H1 (cell line): ENCODE measurements at regions not wholly inside any gene's neighbourhood (a gene's known extent, or its start where the extent isn't known, plus 50 kb on each side); places are given as distances from the start of the nearest gene placed in this dataset.

Experiments
- CTCF ChIA-PET: fragments of 300-600 bp; sonication (Branson Sonifier 250); formaldehyde crosslinking; loops from one replicate; lab custom pipeline; 2021; ENCODE audit not compliant: partially characterized antibody; lab: Charles Lee
- POLR2A ChIA-PET: fragments of 300-600 bp; sonication (Branson Sonifier 250); formaldehyde crosslinking; loops from one replicate; lab custom pipeline; 2021; ENCODE audit warnings: inconsistent platforms; ENCODE audit not compliant: partially characterized antibody; lab: Charles Lee
- DNase-seq, 2 experiments: peaks; one replicate each; pipeline versions ENCODE4 v3.0.0 to v3.0.0-alpha.2; 2010 to 2022; ENCODE audit warnings: low spot score in 2 of 2, low read depth in 1 of 2, mixed read lengths in 1 of 2
- FAIRE-seq: peaks from 2 replicates; lab custom pipeline; 2011; peaks lifted over from hg19 to GRCh38; lab: Jason Lieb, UNC
- H2AFZ ChIP-seq: 2 replicates; pipeline ENCODE4 v1.8.1; 2012; ENCODE audit warnings: low read length, inconsistent platforms
- H2AK5ac ChIP-seq: 2 replicates; pipeline ENCODE4 v1.6.1; 2013; ENCODE audit warnings: low read depth, low read length
- H2BK120ac ChIP-seq: replicated peaks from 2 replicates; pipeline ENCODE3; 2013; ENCODE audit warnings: low read depth, low read length, inconsistent platforms
- H2BK12ac ChIP-seq: 2 replicates; pipeline ENCODE4 v1.6.1; 2013; ENCODE audit warnings: low read depth, low read length
- H2BK15ac ChIP-seq: 2 replicates; pipeline ENCODE4 v1.6.1; 2013; ENCODE audit warnings: low read length
- H2BK20ac ChIP-seq: 2 replicates; pipeline ENCODE4 v1.6.1; 2013; ENCODE audit warnings: low read length
- H2BK5ac ChIP-seq: 2 replicates; pipeline ENCODE4 v1.6.1; 2013; ENCODE audit warnings: low read depth, low read length
- H3K14ac ChIP-seq: 2 replicates; pipeline ENCODE4 v1.6.1; 2013; ENCODE audit warnings: inconsistent platforms; ENCODE audit not compliant: insufficient read length
- H3K18ac ChIP-seq: 2 replicates; pipeline ENCODE4 v1.6.1; 2013; ENCODE audit warnings: low read length; ENCODE audit errors: extremely low read depth
- H3K23ac ChIP-seq: 2 replicates; pipeline ENCODE4 v1.6.1; 2013; ENCODE audit warnings: inconsistent platforms; ENCODE audit not compliant: insufficient read length
- H3K23me2 ChIP-seq: 2 replicates; pipeline ENCODE4 v1.6.1; 2013; ENCODE audit warnings: low read depth, low read length
- H3K27ac ChIP-seq: 2 replicates; pipeline ENCODE4 v1.6.1; 2011; ENCODE audit warnings: low read depth, low read length, inconsistent platforms
- H3K27me3 ChIP-seq, 4 experiments: replicated peaks in 1 of 4; 1 replicate in 1 of 4; 2 replicates in 3 of 4; pipeline versions ENCODE4 v1.6.1 to v1.8.1; 2011 to 2013; ENCODE audit warnings: low read length in 3 of 4, mild to moderate bottlenecking in 3 of 4, inconsistent platforms in 2 of 4, mixed read lengths in 2 of 4, moderate library complexity in 1 of 4; ENCODE audit not compliant: control insufficient read depth in 3 of 4, insufficient read depth in 3 of 4; ENCODE audit errors: extremely low read depth in 1 of 4
- H3K36me3 ChIP-seq, 4 experiments: 2 replicates each; pipeline versions ENCODE4 v1.6.1 to v1.8.1; 2011 to 2013; ENCODE audit warnings: mild to moderate bottlenecking in 4 of 4, low read length in 3 of 4, moderate library complexity in 2 of 4, control low read depth in 1 of 4, inconsistent platforms in 1 of 4; ENCODE audit not compliant: insufficient read depth in 4 of 4, control insufficient read depth in 2 of 4
- H3K4ac ChIP-seq: replicated peaks from 2 replicates; pipeline ENCODE3; 2013; ENCODE audit warnings: low read length, low read depth, mixed read lengths, inconsistent platforms; ENCODE audit not compliant: insufficient read length
- H3K4me1 ChIP-seq, 4 experiments: replicated peaks in 1 of 4; 1 replicate in 1 of 4; 2 replicates in 3 of 4; pipeline versions ENCODE4 v1.6.1 to v1.8.1; 2011 to 2013; ENCODE audit warnings: low read length in 3 of 4, inconsistent platforms in 2 of 4, mixed read lengths in 1 of 4; ENCODE audit not compliant: insufficient read depth in 4 of 4, control insufficient read depth in 3 of 4
- H3K4me2 ChIP-seq, 2 experiments: 2 replicates each; pipeline versions ENCODE4 v1.6.1 to v1.8.1; 2011 to 2013; ENCODE audit warnings: low read depth in 2 of 2, low read length in 2 of 2, control low read depth in 1 of 2, inconsistent platforms in 1 of 2, mild to moderate bottlenecking in 1 of 2; ENCODE audit not compliant: insufficient read depth in 1 of 2
- H3K4me3 ChIP-seq, 4 experiments: fragments of 200-600, 300-600 bp in 1 of 4; sonication (generic), shearing (Covaris generic), sonication (Bioruptor Twin) in 1 of 4; 2 replicates each; pipeline versions ENCODE4 v1.5.1 to v1.8.1; 2011 to 2016; ENCODE audit warnings: low read length in 4 of 4, low read depth in 3 of 4, control low read depth in 2 of 4, inconsistent platforms in 2 of 4, mild to moderate bottlenecking in 2 of 4, mixed read lengths in 1 of 4, moderate library complexity in 1 of 4; ENCODE audit not compliant: insufficient read depth in 2 of 4; ENCODE audit errors: extremely low read depth in 1 of 4
- H3K56ac ChIP-seq: replicated peaks from 2 replicates; pipeline ENCODE3; 2013; ENCODE audit warnings: low read depth, mild to moderate bottlenecking, mixed read lengths, low read length, inconsistent platforms; ENCODE audit not compliant: insufficient read length
- H3K79me1 ChIP-seq: 2 replicates; pipeline ENCODE4 v1.6.1; 2013; ENCODE audit warnings: low read depth, low read length, control low read depth
- H3K79me2 ChIP-seq, 2 experiments: 2 replicates each; pipeline versions ENCODE4 v1.6.1 to v1.8.1; 2012 to 2013; ENCODE audit warnings: low read length in 2 of 2, mild to moderate bottlenecking in 2 of 2, inconsistent platforms in 1 of 2; ENCODE audit not compliant: insufficient read depth in 2 of 2, control insufficient read depth in 1 of 2
- H3K9ac ChIP-seq, 4 experiments: replicated peaks in 1 of 4; 1 replicate in 1 of 4; 2 replicates in 3 of 4; pipeline versions ENCODE4 v1.6.1 to v1.8.1; 2011 to 2013; ENCODE audit warnings: low read depth in 3 of 4, low read length in 3 of 4, control low read depth in 2 of 4, mild to moderate bottlenecking in 2 of 4, moderate library complexity in 2 of 4, inconsistent platforms in 1 of 4; ENCODE audit errors: extremely low read depth in 1 of 4
- H3K9me3 ChIP-seq, 2 experiments: 2 replicates each; pipeline versions ENCODE4 v1.6.1 to v1.8.1; 2012 to 2013; ENCODE audit warnings: mild to moderate bottlenecking in 2 of 2, moderate library complexity in 2 of 2, control low read depth in 1 of 2, inconsistent platforms in 1 of 2, low read depth in 1 of 2, low read length in 1 of 2, mixed read lengths in 1 of 2; ENCODE audit not compliant: insufficient read depth in 2 of 2
- H4K20me1 ChIP-seq, 2 experiments: replicated peaks in 1 of 2; 2 replicates each; pipeline versions ENCODE3 to v1.8.1; 2011 to 2013; ENCODE audit warnings: inconsistent platforms in 2 of 2, low read length in 2 of 2, mild to moderate bottlenecking in 1 of 2; ENCODE audit not compliant: insufficient read depth in 2 of 2, control insufficient read depth in 1 of 2
- H4K5ac ChIP-seq: 2 replicates; pipeline ENCODE4 v1.6.1; 2013; ENCODE audit warnings: low read length, low read depth, mixed read lengths, inconsistent platforms; ENCODE audit not compliant: insufficient read length
- H4K8ac ChIP-seq: 2 replicates; pipeline ENCODE4 v1.8.0; 2013; ENCODE audit warnings: mild to moderate bottlenecking, moderate library complexity, low read length, inconsistent platforms; ENCODE audit not compliant: insufficient read depth; ENCODE audit errors: extremely low read depth
- H4K91ac ChIP-seq: replicated peaks from 2 replicates; pipeline ENCODE3; 2013; ENCODE audit warnings: low read length, mixed read lengths, inconsistent platforms; ENCODE audit not compliant: insufficient read length
- BRCA1 ChIP-seq: IDR thresholded peaks from 2 replicates; pipeline ENCODE4 v1.6.1; 2012; ENCODE audit warnings: low read depth, low read length, improper control_type of control experiment
- CBX5 ChIP-seq: fragments of 300-800, 300-1000 bp; sonication (generic); IDR thresholded peaks from 2 replicates; pipeline ENCODE4 v1.7.1; 2016; ENCODE audit warnings: antibody characterized with exemption, low read length, low read depth
- CEBPB ChIP-seq: IDR thresholded peaks from 2 replicates; pipeline ENCODE4 v1.6.1; 2012; ENCODE audit warnings: low read depth, low read length
- CHD1 ChIP-seq: IDR thresholded peaks from 2 replicates; pipeline ENCODE4 v1.6.1; 2012; ENCODE audit warnings: low read depth, low read length, improper control_type of control experiment
- EZH2 ChIP-seq: fragments of 200-600 bp; sonication (generic); IDR thresholded peaks from 2 replicates; pipeline ENCODE4 v1.7.1; 2012; ENCODE audit warnings: low read depth, mild to moderate bottlenecking, moderate library complexity, low read length, inconsistent platforms; ENCODE audit not compliant: severe bottlenecking
- GABPA ChIP-seq: IDR thresholded peaks from 2 replicates; pipeline ENCODE4 v1.6.1; 2011; ENCODE audit warnings: mild to moderate bottlenecking, low read length, moderate library complexity, borderline replicate concordance; ENCODE audit not compliant: insufficient read depth
- JUN ChIP-seq: IDR thresholded peaks from 2 replicates; pipeline ENCODE4 v1.6.1; 2011; ENCODE audit warnings: low read depth, mild to moderate bottlenecking, improper control_type of control experiment, low read length
- KDM1A ChIP-seq: fragments of 200-600, 300-600 bp; sonication (generic); IDR thresholded peaks from 2 replicates; pipeline ENCODE4 v1.7.1; 2016; ENCODE audit warnings: mild to moderate bottlenecking, low read length, borderline replicate concordance
- KDM5A ChIP-seq: fragments of 200-600 bp; IDR thresholded peaks from 2 replicates; pipeline ENCODE4 v1.7.1; 2012; ENCODE audit warnings: mild to moderate bottlenecking, low read length, inconsistent platforms, mixed read lengths
- PHF8 ChIP-seq: fragments of 200-600 bp; sonication (generic); conservative IDR thresholded peaks from 2 replicates; pipeline ENCODE4 v1.7.1; 2012; ENCODE audit warnings: low read depth, mild to moderate bottlenecking, inconsistent platforms, low read length, moderate library complexity
- SIN3A ChIP-seq, 2 experiments: IDR thresholded peaks in 1 of 2; conservative IDR thresholded peaks in 1 of 2; 2 replicates each; pipeline ENCODE4 v1.6.1; 2011 to 2012; ENCODE audit warnings: low read length in 2 of 2, improper control_type of control experiment in 1 of 2, low read depth in 1 of 2, mild to moderate bottlenecking in 1 of 2
- SIX5 ChIP-seq: IDR thresholded peaks from 2 replicates; pipeline ENCODE4 v1.6.1; 2011; ENCODE audit warnings: mild to moderate bottlenecking, low read depth, low read length
- TAF7 ChIP-seq: optimal IDR thresholded peaks from 2 replicates; pipeline ENCODE3; 2011; ENCODE audit warnings: low read depth, mild to moderate bottlenecking, inconsistent platforms, low read length, moderate library complexity, borderline replicate concordance
- WGBS, 2 experiments: shearing (Covaris generic) in 1 of 2; methylation state at CpG; one replicate each; pipeline versions ENCODE4 v1.1.6 to v1.1.7; 2013 to 2015; ENCODE audit warnings: low lambda C conversion rate in 2 of 2, mixed read lengths in 2 of 2, inconsistent platforms in 1 of 2, low coverage in 1 of 2, missing lambda C conversion rate in 1 of 2; ENCODE audit not compliant: insufficient replicate concordance in 2 of 2, insufficient coverage in 1 of 2, insufficient read length in 1 of 2; ENCODE audit errors: extremely low coverage in 1 of 2, missing lambda C conversion rate in 1 of 2; 5-methylcytosine and 5-hydroxymethylcytosine counted together

DNA sequence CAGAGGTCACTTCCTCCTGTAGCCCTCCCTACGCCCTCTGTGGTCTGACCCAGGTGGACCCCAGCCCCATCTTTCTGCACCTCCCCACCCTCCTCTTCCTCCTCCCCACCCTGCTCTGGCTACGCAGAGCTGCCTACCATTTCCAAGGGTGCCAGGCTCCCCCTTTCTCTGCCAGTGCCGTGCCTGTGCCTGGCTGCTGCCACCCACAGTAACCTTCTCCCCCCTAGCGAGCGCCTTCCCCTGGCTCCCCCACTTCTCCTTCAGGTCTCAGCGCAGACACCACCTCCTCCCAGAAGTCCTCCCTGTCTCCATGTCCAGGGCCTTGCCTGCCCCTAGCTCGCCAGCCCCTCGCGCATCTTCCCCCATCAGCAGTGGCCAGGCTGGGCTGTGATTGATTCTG is 471.5 kb downstream of the PTPRU start:
- WGBS, 2 experiments, result 84% methylated on average over 6 of the region's 9 CpGs; no CpG with 5 or more reads in 1 of the 2 experiments
- H2BK120ac ChIP-seq, result no peak overlapping the region
- no peaks in the 10 kb centered on the region for H4K20me1 ChIP-seq
- no peaks in the 10 kb centered on the region for H3K36me3 ChIP-seq
- H2AFZ ChIP-seq, result no peak overlapping the region
- H3K56ac ChIP-seq, result no peak overlapping the region
- no peaks in the 10 kb centered on the region for H3K27me3 ChIP-seq
- H3K4me2 ChIP-seq, result no peak overlapping the region
- H3K18ac ChIP-seq, result no peak overlapping the region
- H3K4ac ChIP-seq, result no peak overlapping the region
- H3K23ac ChIP-seq, result no peak overlapping the region
- H3K9ac ChIP-seq, result no peak overlapping the region
- H2AK5ac ChIP-seq, result no peak overlapping the region
- POLR2A ChIA-PET, result interaction anchor here (0.6 kb wide), 1 partner anchor 76 kb away, joined by 3 read pairs; no protein-coding TSS in a partner anchor
- DNase-seq, result no peak
- H3K23me2 ChIP-seq, result 0 out of 2 replicates have a peak, but pooled peaks cover 1% of the 10 kb centered on the region
- no peak overlapping the region for H3K27ac ChIP-seq
- peak overlapping the region; percentile 3 for H4K91ac ChIP-seq
- H3K79me2 ChIP-seq, result no peaks in the 10 kb centered on the region
- H4K8ac ChIP-seq, result 0 out of 2 replicates have a peak overlapping the region, but pooled peaks have one; percentile 65
- H2BK20ac ChIP-seq, result peak overlapping the region; percentile 75; the same call in 1 of the 2 replicates
- H3K4me3 ChIP-seq, result no peak overlapping the region
- H2BK15ac ChIP-seq, result peak overlapping the region; percentile 29; the same call in 1 of the 2 replicates
- FAIRE-seq, result no peak
- H3K9me3 ChIP-seq, result no peaks in the 10 kb centered on the region
- H2BK5ac ChIP-seq, result no peak overlapping the region; the same call in 1 of the 2 replicates
- no peaks in the 10 kb centered on the region for H3K79me1 ChIP-seq
- CTCF ChIA-PET, result interaction anchor here (0.6 kb wide), 1 partner anchor 378 kb away, joined by 3 read pairs; no protein-coding TSS in a partner anchor
- H4K5ac ChIP-seq, result no peak overlapping the region
- no peak overlapping the region for H3K14ac ChIP-seq
- H3K4me1 ChIP-seq, result peaks cover 0 to 5% (median 3%) of the 10 kb centered on the region in 4 experiments; a peak in 4 of 7 replicates
- peak overlapping the region; percentile 17; the same call in 1 of the 2 replicates for H2BK12ac ChIP-seq
- TF ChIP-seq SIN3A (conservative IDR thresholded peaks at IDR 0.05 in 1 of 2, IDR thresholded peaks at IDR 0.05 in 1 of 2; ENCODE audit: low read depth in 1 of 2, low read length in 2 of 2) (no peak), KDM1A (no peak), CEBPB (no peak), TAF7 (no peak), SIX5 (no peak), PHF8 (no peak), BRCA1 (no peak), JUN (no peak), KDM5A (no peak), CHD1 (no peak), GABPA (no peak), EZH2 (no peak), CBX5 (no peak)
